Renal cortical epithelial cell (primary cell): ENCODE measurements at regions not wholly inside any gene's neighbourhood (a gene's known extent, or its start where the extent isn't known, plus 50 kb on each side); places are given as distances from the start of the nearest gene placed in this dataset.
A peak's percentile ranks its signal among the peaks of the same experiment; 100 is the strongest.

Source experiments
- DNase-seq: peaks from one replicate; pipeline ENCODE4 v3.0.0-alpha.2; 2011; ENCODE audit warnings: low read depth

DNA sequence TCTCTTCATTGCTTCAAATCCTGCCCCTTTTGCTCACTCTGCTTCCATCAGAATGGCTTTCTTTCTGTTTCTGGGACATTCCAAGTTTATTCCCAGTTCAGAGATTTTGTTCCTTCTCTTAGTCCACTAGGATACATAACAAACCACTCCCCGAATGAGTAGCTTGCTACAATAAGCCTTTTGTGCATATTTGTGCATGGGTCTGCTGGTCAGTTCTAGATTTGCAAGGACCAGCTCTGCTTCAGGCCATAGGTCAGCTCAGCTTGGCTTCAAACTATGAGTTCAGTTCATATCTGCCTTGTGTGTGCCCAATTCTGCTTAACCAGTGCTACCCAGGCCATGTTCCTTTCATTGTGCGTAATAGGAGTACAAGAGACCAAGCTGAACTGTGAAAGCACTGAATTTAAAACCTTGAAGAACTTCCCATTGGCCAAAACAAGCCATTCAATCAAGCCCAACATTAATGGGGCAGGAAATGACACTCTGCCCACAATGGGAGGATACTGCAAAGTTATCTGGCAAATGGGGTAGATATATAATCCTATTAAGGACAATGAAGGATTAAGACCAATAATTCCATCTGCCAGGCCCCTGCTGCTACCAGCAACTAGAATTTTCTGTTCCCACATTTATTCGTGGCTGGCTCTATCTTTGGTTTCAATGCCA lies 328.8 kb downstream of the PRELID2 start:
- DNase-seq, result no peak

DNA sequence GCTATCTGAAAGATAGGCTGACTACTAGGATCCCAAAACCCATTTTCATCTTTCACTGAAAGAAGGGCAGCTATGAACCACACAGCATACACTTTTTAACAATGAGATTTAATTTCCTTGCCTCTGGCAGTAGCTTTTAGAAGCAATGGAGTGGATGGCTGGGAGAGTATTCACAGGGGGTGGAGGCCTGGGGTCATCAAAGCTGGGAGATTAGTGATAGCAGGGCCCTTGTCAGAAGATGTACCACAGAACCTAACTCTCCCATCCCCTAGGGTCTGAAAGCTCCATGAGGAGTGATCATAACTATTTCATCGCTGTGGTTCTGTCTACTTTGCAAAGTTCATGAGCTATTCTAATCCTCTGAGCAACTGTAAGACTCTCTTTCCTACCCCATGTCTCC lies 332.2 kb downstream of the PRELID2 start:
- DNase-seq, result no peak

DNA sequence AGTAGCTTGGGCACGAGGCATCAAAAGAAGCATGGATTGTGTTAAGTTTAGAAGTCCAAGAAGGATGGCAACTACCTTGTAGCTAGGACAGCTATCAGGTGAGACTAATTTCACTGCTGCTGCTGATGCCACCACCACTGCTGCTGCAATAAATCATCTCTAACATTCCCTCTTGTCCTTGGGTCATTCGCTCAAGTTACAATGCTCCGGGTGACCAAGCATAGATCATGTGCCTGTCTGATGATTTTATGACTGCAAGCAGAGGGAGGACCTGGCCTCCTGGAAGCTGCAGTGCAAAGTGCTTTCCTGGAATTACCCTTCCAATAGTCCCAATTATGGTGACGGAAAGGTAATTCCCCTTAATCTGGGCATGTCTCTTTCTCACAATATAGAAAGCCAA lies 334.4 kb downstream of the PRELID2 start:
- DNase-seq, result peak; percentile 29

DNA sequence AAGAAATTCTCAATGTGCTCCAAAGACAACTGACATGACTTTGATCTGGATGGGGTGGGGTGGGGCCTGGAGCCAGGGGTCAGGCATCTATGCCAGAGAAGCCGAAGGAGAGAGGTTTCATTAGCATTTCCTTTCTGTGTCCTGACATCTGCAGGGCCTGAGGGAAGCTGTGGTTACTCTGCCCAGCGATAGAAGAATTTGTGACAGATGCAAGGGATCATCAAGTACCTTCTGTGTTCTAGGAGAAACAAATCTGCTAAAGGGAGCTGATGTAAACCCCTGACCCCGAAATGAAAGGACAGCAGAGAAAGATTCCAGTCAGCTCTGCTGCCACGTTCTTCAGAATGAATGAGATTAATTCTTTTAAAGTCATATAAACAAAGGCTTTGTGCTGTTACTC lies 335.7 kb downstream of the PRELID2 start:
- no peak for DNase-seq

GRCh38 chr5:145497052-145497451 lies 338.1 kb downstream of the PRELID2 start:
- DNase-seq, result no peak

DNA sequence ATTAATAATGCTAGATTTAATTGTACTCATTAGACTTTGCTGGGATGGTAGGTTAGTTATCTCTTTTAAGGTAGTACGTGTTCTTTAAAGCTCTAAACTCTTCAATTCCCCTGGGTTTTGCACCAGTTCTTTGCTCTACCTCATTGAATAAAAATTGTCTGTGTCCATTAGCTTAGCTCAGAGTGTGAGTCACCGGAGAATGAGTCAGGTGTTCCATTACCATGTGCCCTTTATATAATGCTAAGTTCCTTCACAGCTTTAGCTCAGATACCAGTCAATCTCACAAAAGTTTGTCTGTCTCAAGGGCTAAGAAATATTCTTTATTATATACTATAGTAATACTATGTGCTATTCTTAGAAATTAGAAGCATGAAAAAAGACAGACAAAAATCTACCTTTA lies 339.4 kb downstream of the PRELID2 start:
- peak; percentile 92 for DNase-seq

GRCh38 chr5:145495196-145495595 lies 339.9 kb downstream of the PRELID2 start:
- DNase-seq, result no peak

DNA sequence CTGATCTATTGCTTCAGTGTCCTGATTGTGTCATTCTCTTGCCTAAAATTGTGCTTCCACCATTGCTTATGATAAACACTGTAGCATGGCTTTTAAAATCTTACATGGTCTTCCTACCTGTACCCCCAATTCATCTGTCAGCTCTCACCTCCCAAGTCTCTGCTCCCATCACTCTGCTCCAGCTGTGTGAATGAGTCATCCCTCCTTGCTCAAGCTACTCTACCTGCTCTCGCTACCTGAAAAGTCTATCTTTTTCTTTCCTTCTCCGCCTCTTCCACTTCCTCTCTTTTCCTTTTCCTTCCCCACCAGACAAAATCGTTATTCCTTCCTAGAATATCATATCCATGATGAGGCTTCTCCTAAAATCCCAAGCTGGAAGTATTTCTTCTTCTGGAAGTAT lies 341.7 kb downstream of the PRELID2 start:
- no peak for DNase-seq

DNA sequence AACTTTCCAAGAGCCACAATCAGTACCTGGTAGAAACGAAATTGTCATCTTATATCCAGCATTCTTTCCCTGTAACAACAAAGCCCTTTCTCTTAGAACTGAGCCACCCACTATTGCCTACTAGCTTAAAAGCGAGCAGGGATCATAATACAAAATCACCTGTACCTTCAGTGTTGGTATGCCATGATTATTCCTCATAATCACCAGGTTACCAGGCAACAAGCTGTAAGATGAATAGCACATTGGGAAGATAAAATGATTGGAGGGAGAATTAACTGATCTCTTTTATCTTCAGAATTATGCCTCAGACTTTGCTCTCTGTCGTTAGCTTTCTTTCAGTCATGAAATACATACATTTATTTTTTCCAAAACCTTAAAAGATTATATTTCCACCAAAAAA lies 345.6 kb downstream of the PRELID2 start:
- DNase-seq, result no peak

DNA sequence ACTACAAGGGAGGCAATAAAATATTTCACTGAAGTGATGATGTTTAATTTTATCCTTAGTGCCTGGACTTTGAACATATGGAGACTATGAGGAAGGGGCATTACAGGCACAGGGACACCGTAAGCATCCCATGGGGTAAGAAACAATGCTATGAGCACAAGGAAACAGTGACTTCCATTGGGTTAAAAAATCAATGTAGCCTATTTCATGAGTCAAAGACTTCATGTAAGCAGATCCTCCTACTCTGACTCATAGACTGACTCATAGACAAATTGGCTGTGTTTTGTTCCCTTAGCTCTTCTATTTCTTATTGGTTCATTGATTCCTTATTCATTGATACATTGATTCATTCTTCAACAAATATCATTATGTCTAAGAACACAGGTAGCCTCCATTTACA lies 351.0 kb downstream of the PRELID2 start:
- DNase-seq, result peak; percentile 96

DNA sequence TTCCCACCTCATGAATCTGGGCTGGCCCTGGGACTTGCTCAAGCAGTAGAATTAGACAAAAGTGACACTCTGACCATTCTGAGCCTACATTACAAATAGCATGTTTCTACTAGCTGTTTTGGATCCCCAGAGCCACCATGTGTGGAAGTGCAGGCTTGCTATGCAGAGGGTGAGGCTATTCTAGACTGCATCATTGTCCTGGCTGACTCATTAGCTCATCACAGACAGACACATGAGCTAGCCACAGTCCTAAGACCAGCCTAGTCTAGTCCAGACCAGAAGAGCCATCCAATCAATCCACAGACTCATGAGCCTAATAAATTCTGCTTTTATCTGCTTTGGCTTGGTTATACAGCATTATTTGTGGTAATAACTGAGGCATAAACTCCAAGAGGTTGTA lies 351.9 kb downstream of the PRELID2 start:
- DNase-seq, result peak; percentile 79

GRCh38 chr5:145479857-145480256 lies 355.3 kb downstream of the PRELID2 start:
- peak; percentile 68 for DNase-seq

DNA sequence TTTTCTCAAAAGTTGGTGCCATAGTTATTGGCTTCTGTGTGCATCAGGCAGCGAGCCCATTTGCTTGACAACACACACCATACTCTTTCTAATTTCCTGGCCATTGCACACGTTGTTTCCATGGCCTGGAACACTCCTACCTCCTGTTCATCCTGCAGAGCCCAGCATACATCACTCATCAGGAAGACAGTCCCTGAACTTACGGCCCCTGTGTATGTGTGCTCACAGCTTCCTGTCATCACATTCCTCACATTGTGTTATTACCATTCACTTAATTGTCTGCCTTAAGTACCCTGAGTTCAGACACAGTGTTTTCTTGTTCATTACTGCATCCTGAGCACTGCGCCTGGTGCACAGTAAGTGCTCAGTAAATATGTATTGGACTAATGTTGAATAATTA lies 355.9 kb downstream of the PRELID2 start:
- DNase-seq, result peak; percentile 76

DNA sequence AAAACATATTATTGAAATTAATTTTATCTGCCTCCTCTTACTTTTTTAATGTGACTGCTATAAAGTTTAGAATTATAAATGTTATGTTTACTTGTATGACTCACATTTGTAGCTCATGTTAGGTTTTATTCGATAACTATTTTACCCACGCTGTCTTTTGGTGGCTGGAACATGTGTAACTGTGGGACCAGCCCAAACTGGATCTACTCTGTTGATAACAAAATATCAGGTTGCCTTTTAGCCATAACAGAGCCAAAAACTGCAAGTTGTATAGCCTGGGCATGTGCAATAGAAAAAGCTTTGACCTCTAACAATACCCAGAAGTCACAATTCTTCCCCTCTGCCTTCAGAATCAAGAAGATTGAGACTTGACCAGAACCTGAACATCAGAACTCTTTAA lies 356.5 kb downstream of the PRELID2 start:
- no peak for DNase-seq

DNA sequence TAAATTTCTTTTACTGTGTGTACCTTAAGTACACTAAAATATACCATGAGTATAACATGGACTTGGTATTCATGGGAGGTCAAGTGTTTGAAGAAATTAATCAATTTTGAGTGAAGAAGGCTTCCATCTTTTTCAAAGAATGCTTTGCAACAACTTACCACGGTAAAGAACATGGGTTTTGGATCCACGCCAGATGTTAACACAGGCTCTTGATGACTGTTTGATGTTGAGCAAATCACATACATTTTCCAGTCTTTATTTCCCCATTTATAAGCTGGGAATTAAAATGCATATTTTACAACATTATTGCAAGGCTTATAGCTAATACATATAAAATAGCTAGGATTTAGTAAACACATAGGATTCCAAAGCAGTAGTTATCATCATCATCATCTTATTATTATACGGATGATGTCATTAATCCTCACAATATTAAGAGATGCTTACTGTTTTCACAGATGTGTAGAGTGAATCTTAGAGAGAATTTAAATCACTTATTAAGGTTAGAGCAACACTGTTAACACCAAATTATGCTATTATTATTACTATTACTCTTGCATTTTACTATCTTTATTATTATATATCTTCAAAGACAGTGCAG lies 362.0 kb downstream of the PRELID2 start:
- DNase-seq, result peak; percentile 40

DNA sequence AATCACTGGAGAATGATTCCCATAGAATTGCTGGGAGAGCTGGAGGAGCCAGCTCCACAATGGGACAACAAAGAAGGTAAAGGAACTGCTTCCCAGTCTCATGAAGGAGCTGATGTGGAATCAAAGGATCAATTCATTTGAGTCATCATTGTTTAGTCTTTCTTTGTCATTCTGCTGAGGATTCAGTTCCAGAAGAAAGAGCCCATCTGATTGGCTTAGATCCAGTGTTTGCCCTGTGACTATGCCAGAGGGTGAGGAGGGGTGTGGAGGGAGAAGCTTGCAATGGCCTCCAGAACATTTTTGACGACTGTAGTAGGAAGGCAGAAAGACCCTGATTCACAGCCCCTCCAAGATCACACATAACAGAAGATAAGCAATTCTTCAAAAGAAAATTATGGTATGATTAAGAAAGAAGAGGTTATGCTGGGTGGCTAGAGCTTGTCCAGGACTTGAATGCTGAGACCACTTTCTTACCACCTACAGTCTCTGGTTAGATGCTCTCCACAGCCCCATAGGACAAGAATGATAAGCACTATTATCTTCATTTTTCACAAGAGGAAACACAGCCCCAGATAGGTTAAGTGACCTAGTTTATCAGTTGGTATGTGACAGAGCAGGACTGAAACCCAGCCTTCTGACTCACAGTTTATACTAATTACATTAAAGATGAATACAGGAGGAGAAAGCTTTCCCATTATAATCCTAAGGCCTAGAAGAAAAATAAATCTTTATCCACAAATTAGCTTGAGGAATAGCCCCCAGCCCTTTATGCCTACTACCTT lies 363.1 kb downstream of the PRELID2 start:
- no peak for DNase-seq

- no peak for DNase-seq
Measured at GRCh38 chr5:145471026-145471425, 364.1 kb downstream of the PRELID2 start.

GRCh38 chr5:145470396-145470979 lies 364.7 kb downstream of the PRELID2 start:
- DNase-seq, result no peak

- no peak for DNase-seq
Measured at GRCh38 chr5:145467446-145467845, 367.7 kb downstream of the PRELID2 start.

- DNase-seq, result no peak
Measured at GRCh38 chr5:145466533-145466932, 368.6 kb downstream of the PRELID2 start.

- peak; percentile 91 for DNase-seq
Measured at GRCh38 chr5:145465474-145466263, 369.5 kb downstream of the PRELID2 start.

- DNase-seq, result peak; percentile 81
Measured at GRCh38 chr5:145464171-145464570, 371.0 kb downstream of the PRELID2 start.
